ENCODE measurements at regions not wholly inside any gene's neighbourhood (a gene's known extent, or its start where the extent isn't known, plus 50 kb on each side); places are given as distances from the start of the nearest gene placed in this dataset.

GRCh38 chr12:72937486-72937885 is 665.3 kb downstream of the TRHDE start:
- no peak for TF ChIP-seq POLR2AphosphoS5 (IDR thresholded peaks at IDR 0.05)
- no peak for TF ChIP-seq POLR2A (IDR thresholded peaks at IDR 0.05)
- TF ChIP-seq CTCF (IDR thresholded peaks at IDR 0.05), result no peak

Measured in breast epithelium (tissue), 3 donors.